ENCODE measurements at regions not wholly inside any gene's neighbourhood (a gene's known extent, or its start where the extent isn't known, plus 50 kb on each side); places are given as distances from the start of the nearest gene placed in this dataset.

GRCh38 chr2:40719414-40719813 is 267.5 kb upstream of the SLC8A1 start:
- no peak for ATAC-seq
- no peak for DNase-seq (ENCODE audit: low read depth, low spot score)
- 3% methylated on average over 2 of the region's 2 CpGs for WGBS (ENCODE audit: insufficient coverage, insufficient replicate concordance, low lambda C conversion rate, missing lambda C conversion rate)
- intact Hi-C loops (cut with micrococcal nuclease; ENCODE audit: unreplicated experiment), result no loop called here
- Histone ChIP-seq H3K36me3 (ENCODE audit: control insufficient read depth in 2 of 2, insufficient read depth in 2 of 2, low read length in 1 of 2) (no peaks in the 10 kb centered on the region), H3K4me3 (no peak overlapping the region), H3K9ac (ENCODE audit: control insufficient read depth, insufficient read depth, low read length) (no peak overlapping the region), H4K20me1 (ENCODE audit: control insufficient read depth, insufficient read depth) (no peaks in the 10 kb centered on the region), H3K27me3 (replicated peaks in 1 of 2; ENCODE audit: control insufficient read depth in 2 of 2, insufficient read depth in 2 of 2, low read length in 1 of 2) (no peaks in the 10 kb centered on the region), H3K4me2 (ENCODE audit: control insufficient read depth, insufficient read depth) (no peak overlapping the region), H3K27ac (ENCODE audit: control insufficient read depth, insufficient read depth) (no peak overlapping the region), H2AFZ (ENCODE audit: control insufficient read depth, low read depth, low read length) (no peak overlapping the region), H3K79me2 (ENCODE audit: control insufficient read depth, insufficient read depth, low read length) (no peaks in the 10 kb centered on the region), H3K4me1 (ENCODE audit: control insufficient read depth, insufficient read depth, low read length) (no peaks in the 10 kb centered on the region), H3K9me3 (replicated peaks; ENCODE audit: control insufficient read depth, insufficient read depth, low read length) (no peaks in the 10 kb centered on the region)
- ChIA-PET POLR2A (no interaction called here), RAD21 (ENCODE audit: unreplicated experiment) (no interaction called here), CTCF (no interaction called here), SMC1A (ENCODE audit: uncharacterized antibody, unreplicated experiment) (no interaction called here)
- in situ Hi-C loops (cut with MboI), result no loop called here
- no peak for FAIRE-seq
- no TSS peak for BruUV-seq (replicated peaks)
- TF ChIP-seq NFIC (IDR thresholded peaks at IDR 0.05; ENCODE audit: low read depth, low read length) (no peak), ASH2L (IDR thresholded peaks at IDR 0.05; ENCODE audit: borderline replicate concordance, low read depth) (no peak), ZBED1 (IDR thresholded peaks at IDR 0.05; ENCODE audit: borderline replicate concordance) (no peak), BHLHE40 (IDR thresholded peaks at IDR 0.05; ENCODE audit: borderline replicate concordance in 1 of 2, low read depth in 2 of 2, low read length in 1 of 2) (no peak), NR2C1 (IDR thresholded peaks at IDR 0.05) (no peak), NRF1 (conservative IDR thresholded peaks at IDR 0.05; ENCODE audit: low read depth, low read length) (no peak)

GRCh38 chr2:40721595-40721994 is 269.7 kb upstream of the SLC8A1 start:
- H3K27ac ChIP-seq (ENCODE audit: control insufficient read depth, insufficient read depth), result no peak overlapping the region
- 0% methylated on average over 1 of the region's 1 CpG for WGBS (ENCODE audit: insufficient coverage, insufficient replicate concordance, low lambda C conversion rate, missing lambda C conversion rate)
- no peak for FAIRE-seq
- BruUV-seq (replicated peaks), result no TSS peak
- in situ Hi-C loops (cut with MboI), result no loop called here
- H3K4me3 ChIP-seq, result no peak overlapping the region
- no peaks in the 10 kb centered on the region for H4K20me1 ChIP-seq (ENCODE audit: control insufficient read depth, insufficient read depth)
- H3K9ac ChIP-seq (ENCODE audit: control insufficient read depth, insufficient read depth, low read length), result no peak overlapping the region
- RAD21 ChIA-PET (ENCODE audit: unreplicated experiment), result no interaction called here
- H3K4me2 ChIP-seq (ENCODE audit: control insufficient read depth, insufficient read depth), result no peak overlapping the region
- no peaks in the 10 kb centered on the region for H3K36me3 ChIP-seq (ENCODE audit: control insufficient read depth in 2 of 2, insufficient read depth in 2 of 2, low read length in 1 of 2)
- DNase-seq (ENCODE audit: low read depth, low spot score), result no peak
- no peaks in the 10 kb centered on the region for H3K4me1 ChIP-seq (ENCODE audit: control insufficient read depth, insufficient read depth, low read length)
- SMC1A ChIA-PET (ENCODE audit: uncharacterized antibody, unreplicated experiment), result no interaction called here
- no peak overlapping the region for H2AFZ ChIP-seq (ENCODE audit: control insufficient read depth, low read depth, low read length)
- H3K79me2 ChIP-seq (ENCODE audit: control insufficient read depth, insufficient read depth, low read length), result no peaks in the 10 kb centered on the region
- ATAC-seq, result no peak
- POLR2A ChIA-PET, result no interaction called here
- no peaks in the 10 kb centered on the region for H3K9me3 ChIP-seq (replicated peaks; ENCODE audit: control insufficient read depth, insufficient read depth, low read length)
- no peaks in the 10 kb centered on the region for H3K27me3 ChIP-seq (replicated peaks in 1 of 2; ENCODE audit: control insufficient read depth in 2 of 2, insufficient read depth in 2 of 2, low read length in 1 of 2)
- intact Hi-C loops (cut with micrococcal nuclease; ENCODE audit: unreplicated experiment), result no loop called here
- CTCF ChIA-PET, result no interaction called here
- TF ChIP-seq ZBTB40 (IDR thresholded peaks at IDR 0.05; ENCODE audit: borderline replicate concordance), result no peak
- no peak for TF ChIP-seq POLR2AphosphoS5 (IDR thresholded peaks at IDR 0.05; ENCODE audit: low read length)
- TF ChIP-seq SMAD1 (IDR thresholded peaks at IDR 0.05; ENCODE audit: low read depth, partially characterized antibody), result no peak
- TF ChIP-seq PKNOX1 (IDR thresholded peaks at IDR 0.05), result no peak
- TF ChIP-seq STAT3 (IDR thresholded peaks at IDR 0.05; ENCODE audit: low read depth, low read length), result no peak
- TF ChIP-seq PML (IDR thresholded peaks at IDR 0.05; ENCODE audit: low read length), result no peak
- TF ChIP-seq NKRF (conservative IDR thresholded peaks at IDR 0.05), result no peak

All from GM12878 (cell line).